GM19438 (cell line): ENCODE measurements at regions not wholly inside any gene's neighbourhood (a gene's known extent, or its start where the extent isn't known, plus 50 kb on each side); places are given as distances from the start of the nearest gene placed in this dataset.
"Not testable (repeated sequence)": the region's sequence is repeated elsewhere in the genome, so short reads cannot be mapped to it uniquely, and the experiment has no call there.

Experiments
- ATAC-seq: cut with Tn5 transposase; IDR thresholded peaks from one replicate; pipeline ENCODE4 v1.9.1; 2021; ENCODE audit warnings: low read depth; ENCODE audit not compliant: unreplicated experiment

- ATAC-seq = no peak
Observed at GRCh38 chr2:236988690-236989624, 96.7 kb upstream of the COPS8 start.

GRCh38 chr2:236990552-236990951 is 95.1 kb upstream of the COPS8 start:
- ATAC-seq = no peak

- ATAC-seq = no peak
Observed at GRCh38 chr2:236991874-236992273, 93.8 kb upstream of the COPS8 start.

GRCh38 chr2:236993286-236993685 is 92.4 kb upstream of the COPS8 start:
- no peak for ATAC-seq

- ATAC-seq = no peak
Observed at GRCh38 chr2:236994361-236994760, 91.3 kb upstream of the COPS8 start.

- ATAC-seq = no peak
Observed at GRCh38 chr2:236997069-236997715, 88.5 kb upstream of the COPS8 start.

- ATAC-seq = no peak
Observed at GRCh38 chr2:236998236-236998635, 87.5 kb upstream of the COPS8 start.

- no peak for ATAC-seq
Observed at GRCh38 chr2:236998758-236999157, 86.9 kb upstream of the COPS8 start.

GRCh38 chr2:237000481-237000880 is 85.2 kb upstream of the COPS8 start:
- no peak for ATAC-seq

GRCh38 chr2:237005341-237005740 is 80.3 kb upstream of the COPS8 start:
- ATAC-seq = not testable (repeated sequence)

GRCh38 chr2:237011206-237011795 is 74.4 kb upstream of the COPS8 start:
- no peak for ATAC-seq

- no peak for ATAC-seq
Observed at GRCh38 chr2:237012004-237012403, 73.7 kb upstream of the COPS8 start.

- no peak for ATAC-seq
Observed at GRCh38 chr2:237012577-237013267, 73.0 kb upstream of the COPS8 start.

- no peak for ATAC-seq
Observed at GRCh38 chr2:237016121-237016915, 69.4 kb upstream of the COPS8 start.

GRCh38 chr2:237020090-237020489 is 65.6 kb upstream of the COPS8 start:
- no peak for ATAC-seq

- no peak for ATAC-seq
Observed at GRCh38 chr2:237022533-237022932, 63.2 kb upstream of the COPS8 start.

GRCh38 chr2:237024255-237024654 is 61.4 kb upstream of the COPS8 start:
- no peak for ATAC-seq

- ATAC-seq = no peak
Observed at GRCh38 chr2:237025090-237025865, 60.4 kb upstream of the COPS8 start.

- no peak for ATAC-seq
Observed at GRCh38 chr2:237026981-237027711, 58.5 kb upstream of the COPS8 start.
